ENCODE measurements at regions not wholly inside any gene's neighbourhood (a gene's known extent, or its start where the extent isn't known, plus 50 kb on each side); places are given as distances from the start of the nearest gene placed in this dataset.
"Not testable (repeated sequence)": the region's sequence is repeated elsewhere in the genome, so short reads cannot be mapped to it uniquely, and the experiment has no call there.

DNA sequence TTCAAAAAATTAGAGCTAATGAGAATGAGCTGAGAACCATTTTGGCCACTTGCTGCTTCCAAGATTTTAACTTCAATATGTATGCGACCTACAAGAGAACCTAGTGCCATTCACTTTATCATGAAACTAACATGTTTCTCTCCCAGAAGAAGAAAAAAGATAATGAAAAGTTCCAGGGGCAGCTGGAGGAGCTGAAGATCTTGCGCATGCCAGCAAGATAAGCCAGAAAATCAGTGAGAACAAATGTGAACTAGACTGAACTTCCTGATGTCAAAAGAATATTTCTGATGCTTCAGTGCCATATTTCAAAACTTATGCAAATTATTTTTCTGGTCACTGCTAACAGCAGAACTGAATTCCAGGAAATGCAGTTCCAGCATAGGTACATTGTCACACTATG is 1265.1 kb downstream of the BRINP3 start:
- Histone ChIP-seq H3K4me3 (ENCODE audit: low read length) (no peak overlapping the region), H3K9me3 (ENCODE audit: low read length) (no peaks in the 10 kb centered on the region), H3K36me3 (ENCODE audit: insufficient read depth, low read length) (no peaks in the 10 kb centered on the region), H3K27ac (ENCODE audit: low read depth, low read length) (no peak overlapping the region), H3K4me1 (ENCODE audit: insufficient read depth, low read length) (no peaks in the 10 kb centered on the region), H3K27me3 (ENCODE audit: insufficient read depth, low read length, poor library complexity, severe bottlenecking) (no peaks in the 10 kb centered on the region)
- H3K4me3 Mint-ChIP-seq = no peak overlapping the region
- no peak overlapping the region for H3K27ac Mint-ChIP-seq
- H3K27me3 Mint-ChIP-seq = no peaks in the 10 kb centered on the region
- H3K36me3 Mint-ChIP-seq = no peaks in the 10 kb centered on the region
- H3K9me3 Mint-ChIP-seq = peaks cover 5 to 17% (median 11%) of the 10 kb centered on the region in 5 donors
- POLR2A ChIA-PET = no interaction called here
- no peaks in the 10 kb centered on the region for H3K4me1 Mint-ChIP-seq
- no peak for DNase-seq
- CTCF ChIA-PET = no interaction called here

DNA sequence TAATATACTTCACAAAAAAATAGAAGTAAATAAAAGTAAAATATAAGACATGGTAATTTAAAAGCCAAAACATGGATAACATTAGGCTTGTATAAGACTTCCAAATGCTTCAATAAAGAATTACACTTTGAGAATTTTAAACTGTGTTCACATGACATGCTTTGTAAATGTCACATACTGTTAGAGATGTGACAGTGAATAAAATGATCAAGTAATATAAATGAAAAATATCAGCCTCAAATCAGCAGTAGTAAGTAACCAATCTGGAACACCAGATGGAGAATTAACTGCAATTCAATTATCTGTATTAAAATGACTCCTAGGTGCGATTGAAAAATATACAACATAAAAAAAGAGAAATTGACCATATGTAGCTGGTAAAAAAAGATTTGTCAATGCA is 1260.8 kb downstream of the BRINP3 start:
- Mint-ChIP-seq H3K9me3 (peaks cover 0 to 17% (median 4%) of the 10 kb centered on the region in 5 donors), H3K27me3 (no peaks in the 10 kb centered on the region), H3K4me3 (no peak overlapping the region), H3K36me3 (no peaks in the 10 kb centered on the region), H3K4me1 (no peaks in the 10 kb centered on the region), H3K27ac (no peak overlapping the region)
- no peak overlapping the region for H3K4me3 ChIP-seq (ENCODE audit: low read length)
- ChIA-PET CTCF (no interaction called here), POLR2A (no interaction called here)
- H3K36me3 ChIP-seq (ENCODE audit: insufficient read depth, low read length) = no peaks in the 10 kb centered on the region
- no peaks in the 10 kb centered on the region for H3K4me1 ChIP-seq (ENCODE audit: insufficient read depth, low read length)
- DNase-seq = no peak
- H3K9me3 ChIP-seq (ENCODE audit: low read length) = no peaks in the 10 kb centered on the region
- no peaks in the 10 kb centered on the region for H3K27me3 ChIP-seq (ENCODE audit: insufficient read depth, low read length, poor library complexity, severe bottlenecking)
- H3K27ac ChIP-seq (ENCODE audit: low read depth, low read length) = no peak overlapping the region

GRCh38 chr1:189217646-189218045 is 1260.0 kb downstream of the BRINP3 start:
- Histone ChIP-seq H3K9me3 (ENCODE audit: low read length) (no peaks in the 10 kb centered on the region), H3K4me1 (ENCODE audit: insufficient read depth, low read length) (no peaks in the 10 kb centered on the region), H3K4me3 (ENCODE audit: low read length) (no peak overlapping the region), H3K27me3 (ENCODE audit: insufficient read depth, low read length, poor library complexity, severe bottlenecking) (no peaks in the 10 kb centered on the region), H3K36me3 (ENCODE audit: insufficient read depth, low read length) (no peaks in the 10 kb centered on the region), H3K27ac (ENCODE audit: low read depth, low read length) (no peak overlapping the region)
- ChIA-PET CTCF (no interaction called here), POLR2A (no interaction called here)
- Mint-ChIP-seq H3K9me3 (peaks cover 1 to 11% (median 5%) of the 10 kb centered on the region in 5 donors), H3K36me3 (no peaks in the 10 kb centered on the region), H3K4me3 (no peak overlapping the region), H3K27me3 (no peaks in the 10 kb centered on the region), H3K4me1 (no peaks in the 10 kb centered on the region), H3K27ac (no peak overlapping the region)
- DNase-seq = no peak

- no peak overlapping the region for H3K27ac ChIP-seq (ENCODE audit: low read depth, low read length)
- Mint-ChIP-seq H3K9me3 (peaks cover 5 to 19% (median 15%) of the 10 kb centered on the region in 5 donors), H3K27me3 (no peaks in the 10 kb centered on the region), H3K27ac (no peak overlapping the region), H3K36me3 (no peaks in the 10 kb centered on the region), H3K4me3 (no peak overlapping the region), H3K4me1 (no peaks in the 10 kb centered on the region)
- H3K4me3 ChIP-seq (ENCODE audit: low read length) = no peak overlapping the region
- H3K36me3 ChIP-seq (ENCODE audit: insufficient read depth, low read length) = no peaks in the 10 kb centered on the region
- ChIA-PET POLR2A (no interaction called here), CTCF (no interaction called here)
- no peak for DNase-seq
- no peaks in the 10 kb centered on the region for H3K9me3 ChIP-seq (ENCODE audit: low read length)
- no peaks in the 10 kb centered on the region for H3K4me1 ChIP-seq (ENCODE audit: insufficient read depth, low read length)
- no peaks in the 10 kb centered on the region for H3K27me3 ChIP-seq (ENCODE audit: insufficient read depth, low read length, poor library complexity, severe bottlenecking)
Observed at GRCh38 chr1:189220750-189221149, 1256.9 kb downstream of the BRINP3 start.

DNA sequence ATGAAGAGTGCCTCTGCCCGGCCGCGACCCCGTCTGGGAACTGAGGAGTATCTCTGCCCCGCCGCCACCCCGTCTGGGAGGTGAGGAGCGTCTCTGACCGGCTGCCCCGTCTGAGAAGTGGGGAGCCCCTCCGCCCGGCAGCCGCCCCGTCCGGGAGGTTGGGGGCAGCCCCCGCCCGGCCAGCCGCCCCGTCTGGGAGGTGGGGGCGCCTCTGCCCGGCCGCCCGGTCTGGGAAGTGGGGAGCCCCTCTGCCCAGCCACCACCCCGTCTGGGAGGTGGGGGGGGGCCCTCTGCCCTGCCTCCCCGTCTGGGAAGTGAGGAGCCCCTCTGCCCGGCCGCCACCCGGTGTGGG is 1251.9 kb downstream of the BRINP3 start:
- H3K27me3 ChIP-seq (ENCODE audit: insufficient read depth, low read length, poor library complexity, severe bottlenecking); H3K4me3 ChIP-seq (ENCODE audit: low read length); H3K4me1 Mint-ChIP-seq; H3K27ac ChIP-seq (ENCODE audit: low read depth, low read length); H3K36me3 Mint-ChIP-seq; H3K4me1 ChIP-seq (ENCODE audit: insufficient read depth, low read length); CTCF ChIA-PET; H3K36me3 ChIP-seq (ENCODE audit: insufficient read depth, low read length); H3K4me3 Mint-ChIP-seq; DNase-seq; H3K27ac Mint-ChIP-seq; H3K27me3 Mint-ChIP-seq; POLR2A ChIA-PET; H3K9me3 ChIP-seq (ENCODE audit: low read length): not testable (repeated sequence)
- peaks cover 4 to 30% (median 15%) of the 10 kb centered on the region in 5 donors for H3K9me3 Mint-ChIP-seq

DNA sequence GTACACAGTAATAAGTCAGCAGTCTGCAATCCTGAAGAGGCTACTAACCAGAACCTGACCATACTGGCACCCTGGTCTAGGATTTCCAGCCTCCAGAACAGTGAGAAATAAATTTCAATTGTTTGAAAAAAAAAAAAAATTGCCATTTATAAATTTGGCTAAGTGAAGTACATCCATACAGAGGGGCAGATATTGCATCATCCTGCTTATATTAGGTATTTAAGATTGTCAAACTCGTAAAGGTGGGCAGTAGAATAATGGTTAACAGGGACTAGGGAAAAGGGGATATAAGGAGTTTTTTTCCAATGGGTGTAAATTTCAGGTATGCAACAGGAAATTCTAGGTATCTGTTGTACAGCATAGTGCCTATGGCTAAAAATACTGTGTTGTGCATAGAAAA is 1250.9 kb downstream of the BRINP3 start:
- no peaks in the 10 kb centered on the region for H3K27me3 Mint-ChIP-seq
- no peaks in the 10 kb centered on the region for H3K4me1 ChIP-seq (ENCODE audit: insufficient read depth, low read length)
- ChIA-PET POLR2A (no interaction called here), CTCF (no interaction called here)
- peaks cover 4 to 30% (median 14%) of the 10 kb centered on the region in 5 donors for H3K9me3 Mint-ChIP-seq
- no peaks in the 10 kb centered on the region for H3K36me3 ChIP-seq (ENCODE audit: insufficient read depth, low read length)
- H3K4me1 Mint-ChIP-seq = no peaks in the 10 kb centered on the region
- H3K4me3 Mint-ChIP-seq = no peak overlapping the region
- H3K36me3 Mint-ChIP-seq = no peaks in the 10 kb centered on the region
- H3K4me3 ChIP-seq (ENCODE audit: low read length) = no peak overlapping the region
- H3K27ac Mint-ChIP-seq = no peak overlapping the region
- H3K27ac ChIP-seq (ENCODE audit: low read depth, low read length) = no peak overlapping the region
- H3K27me3 ChIP-seq (ENCODE audit: insufficient read depth, low read length, poor library complexity, severe bottlenecking) = no peaks in the 10 kb centered on the region
- DNase-seq = no peak
- H3K9me3 ChIP-seq (ENCODE audit: low read length) = no peaks in the 10 kb centered on the region

GRCh38 chr1:189237008-189237407 is 1240.7 kb downstream of the BRINP3 start:
- Histone ChIP-seq H3K27me3 (ENCODE audit: insufficient read depth, low read length, poor library complexity, severe bottlenecking) (no peaks in the 10 kb centered on the region), H3K4me3 (ENCODE audit: low read length) (no peak overlapping the region), H3K4me1 (ENCODE audit: insufficient read depth, low read length) (no peaks in the 10 kb centered on the region), H3K36me3 (ENCODE audit: insufficient read depth, low read length) (no peaks in the 10 kb centered on the region), H3K9me3 (ENCODE audit: low read length) (peaks cover 4% of the 10 kb centered on the region), H3K27ac (ENCODE audit: low read depth, low read length) (no peak overlapping the region)
- ChIA-PET POLR2A (no interaction called here), CTCF (no interaction called here)
- Mint-ChIP-seq H3K4me1 (no peaks in the 10 kb centered on the region), H3K27me3 (no peaks in the 10 kb centered on the region), H3K4me3 (no peak overlapping the region), H3K36me3 (no peaks in the 10 kb centered on the region), H3K27ac (no peak overlapping the region), H3K9me3 (peaks cover 4 to 30% (median 18%) of the 10 kb centered on the region in 5 donors)
- no peak for DNase-seq

- Histone ChIP-seq H3K4me3 (ENCODE audit: low read length) (no peak overlapping the region), H3K27ac (ENCODE audit: low read depth, low read length) (no peak overlapping the region), H3K27me3 (ENCODE audit: insufficient read depth, low read length, poor library complexity, severe bottlenecking) (no peaks in the 10 kb centered on the region), H3K4me1 (ENCODE audit: insufficient read depth, low read length) (no peaks in the 10 kb centered on the region), H3K36me3 (ENCODE audit: insufficient read depth, low read length) (no peaks in the 10 kb centered on the region), H3K9me3 (ENCODE audit: low read length) (no peaks in the 10 kb centered on the region)
- H3K9me3 Mint-ChIP-seq = peaks cover 6 to 25% (median 8%) of the 10 kb centered on the region in 5 donors
- ChIA-PET CTCF (no interaction called here), POLR2A (no interaction called here)
- H3K4me1 Mint-ChIP-seq = no peaks in the 10 kb centered on the region
- no peak overlapping the region for H3K4me3 Mint-ChIP-seq
- H3K27ac Mint-ChIP-seq = no peak overlapping the region
- no peaks in the 10 kb centered on the region for H3K36me3 Mint-ChIP-seq
- no peak for DNase-seq
- no peaks in the 10 kb centered on the region for H3K27me3 Mint-ChIP-seq
Observed at GRCh38 chr1:189253601-189254350, 1223.9 kb downstream of the BRINP3 start.

GRCh38 chr1:189261128-189261527 is 1216.5 kb downstream of the BRINP3 start:
- DNase-seq; POLR2A ChIA-PET; H3K27me3 Mint-ChIP-seq; H3K27me3 ChIP-seq (ENCODE audit: insufficient read depth, low read length, poor library complexity, severe bottlenecking); H3K36me3 Mint-ChIP-seq; H3K4me1 ChIP-seq (ENCODE audit: insufficient read depth, low read length); H3K27ac Mint-ChIP-seq; H3K36me3 ChIP-seq (ENCODE audit: insufficient read depth, low read length); H3K4me3 ChIP-seq (ENCODE audit: low read length); CTCF ChIA-PET; H3K9me3 ChIP-seq (ENCODE audit: low read length); H3K27ac ChIP-seq (ENCODE audit: low read depth, low read length); H3K4me3 Mint-ChIP-seq; H3K4me1 Mint-ChIP-seq: not testable (repeated sequence)
- peaks cover 5 to 23% (median 14%) of the 10 kb centered on the region in 5 donors for H3K9me3 Mint-ChIP-seq
